ENCODE measurements at regions not wholly inside any gene's neighbourhood (a gene's known extent, or its start where the extent isn't known, plus 50 kb on each side); places are given as distances from the start of the nearest gene placed in this dataset.

- Histone ChIP-seq H3K79me2 (ENCODE audit: insufficient read depth) (no peaks in the 10 kb centered on the region), H3K9me3 (peaks cover 6% of the 10 kb centered on the region; the same call in 1 of the 2 replicates), H4K20me1 (ENCODE audit: insufficient read depth) (no peaks in the 10 kb centered on the region), H3K9me2 (no peaks in the 10 kb centered on the region), H3K4me1 (ENCODE audit: control insufficient read depth in 1 of 2, insufficient read depth in 2 of 2, low read depth in 1 of 2, low read length in 1 of 2) (no peaks in the 10 kb centered on the region), H2AFZ (ENCODE audit: low read depth) (no peak overlapping the region), H3K4me3 (ENCODE audit: low read depth in 2 of 2, low read length in 1 of 2) (no peak overlapping the region), H3K27me3 (ENCODE audit: insufficient read depth) (no peaks in the 10 kb centered on the region), H3K36me3 (replicated peaks in 1 of 2; ENCODE audit: control insufficient read depth in 1 of 2, insufficient read depth in 2 of 2, low read length in 1 of 2) (no peaks in the 10 kb centered on the region), H3K4me2 (no peak overlapping the region), H3F3A (replicated peaks; ENCODE audit: insufficient read depth) (no peaks in the 10 kb centered on the region), H3K9ac (no peak overlapping the region), H3K27ac (ENCODE audit: low read depth in 2 of 2, low read length in 1 of 2) (no peak overlapping the region)
- CTCF ChIA-PET: no interaction called here
- POLR2A ChIA-PET: no interaction called here
- TF ChIP-seq NFIC (IDR thresholded peaks at IDR 0.05; ENCODE audit: borderline replicate concordance): no peak
- no peak for TF ChIP-seq MEF2A (IDR thresholded peaks at IDR 0.05; ENCODE audit: borderline replicate concordance, low read depth)
- TF ChIP-seq EZH2phosphoT487 (IDR thresholded peaks at IDR 0.05; ENCODE audit: borderline replicate concordance, low read depth): no peak
- no peak for TF ChIP-seq MAX (IDR thresholded peaks at IDR 0.05; ENCODE audit: low read depth)
- no peak for TF ChIP-seq CTCF (IDR thresholded peaks at IDR 0.05)
- no peak for TF ChIP-seq CHD2 (IDR thresholded peaks at IDR 0.05; ENCODE audit: low read length, partially characterized antibody)
- no peak for TF ChIP-seq PBX3 (IDR thresholded peaks at IDR 0.05)
- TF ChIP-seq TCF12 (IDR thresholded peaks at IDR 0.05): no peak
- TF ChIP-seq GABPA (IDR thresholded peaks at IDR 0.05; ENCODE audit: low read depth): no peak
- no peak for TF ChIP-seq JUND (IDR thresholded peaks at IDR 0.05)
- TF ChIP-seq FOSL2 (IDR thresholded peaks at IDR 0.05; ENCODE audit: borderline replicate concordance, low read depth): no peak
- no peak for TF ChIP-seq ZBTB33 (IDR thresholded peaks at IDR 0.05; ENCODE audit: borderline replicate concordance, low read depth)
- no peak for TF ChIP-seq IRF3 (IDR thresholded peaks at IDR 0.05; ENCODE audit: low read depth, low read length)
- no peak for TF ChIP-seq USF1 (IDR thresholded peaks at IDR 0.05; ENCODE audit: borderline replicate concordance, low read depth)
- TF ChIP-seq ELF1 (IDR thresholded peaks at IDR 0.05): no peak
- no peak for TF ChIP-seq MXI1 (IDR thresholded peaks at IDR 0.05; ENCODE audit: low read depth, low read length)
- no peak for DNase-seq
- 0% methylated on average over 1 of the region's 1 CpG for WGBS (ENCODE audit: low lambda C conversion rate)
Observed at GRCh38 chr4:18227880-18228279, 206.3 kb upstream of the LCORL start.

All from SK-N-SH (cell line).